ENCODE measurements at regions not wholly inside any gene's neighbourhood (a gene's known extent, or its start where the extent isn't known, plus 50 kb on each side); places are given as distances from the start of the nearest gene placed in this dataset.

DNA sequence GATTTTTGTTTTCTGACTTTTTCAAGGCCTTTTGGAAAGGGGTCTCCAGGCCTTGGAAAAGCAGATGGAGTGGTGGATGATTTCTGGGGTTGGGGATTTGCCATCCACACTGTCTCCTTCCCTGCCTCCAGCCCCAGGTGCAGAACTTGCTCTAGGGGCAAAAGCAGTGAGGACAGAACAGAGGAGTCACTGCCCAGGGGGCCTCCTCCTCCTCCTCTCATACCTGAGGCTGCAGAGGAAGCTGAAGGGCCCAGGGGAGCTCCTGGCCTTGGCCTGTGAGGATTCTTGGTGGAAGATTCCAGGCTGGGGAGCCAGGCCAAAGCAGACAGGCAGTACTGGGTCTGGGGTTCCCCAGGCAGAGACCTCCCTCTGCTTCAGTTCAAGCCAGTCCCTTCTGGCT is 52.3 kb upstream of the URI1 start:
- no peaks in the 10 kb centered on the region for H3K36me3 ChIP-seq (ENCODE audit: control insufficient read depth in 2 of 2, insufficient read depth in 2 of 2, low read length in 1 of 2)
- ChIA-PET CTCF (interaction anchor here (0.6 kb wide), 1 partner anchor 14 kb away, joined by 3 read pairs; no protein-coding TSS in a partner anchor), POLR2A (no interaction called here), RAD21 (ENCODE audit: unreplicated experiment) (no interaction called here), SMC1A (ENCODE audit: uncharacterized antibody, unreplicated experiment) (no interaction called here)
- TF ChIP-seq, protein P1, sequence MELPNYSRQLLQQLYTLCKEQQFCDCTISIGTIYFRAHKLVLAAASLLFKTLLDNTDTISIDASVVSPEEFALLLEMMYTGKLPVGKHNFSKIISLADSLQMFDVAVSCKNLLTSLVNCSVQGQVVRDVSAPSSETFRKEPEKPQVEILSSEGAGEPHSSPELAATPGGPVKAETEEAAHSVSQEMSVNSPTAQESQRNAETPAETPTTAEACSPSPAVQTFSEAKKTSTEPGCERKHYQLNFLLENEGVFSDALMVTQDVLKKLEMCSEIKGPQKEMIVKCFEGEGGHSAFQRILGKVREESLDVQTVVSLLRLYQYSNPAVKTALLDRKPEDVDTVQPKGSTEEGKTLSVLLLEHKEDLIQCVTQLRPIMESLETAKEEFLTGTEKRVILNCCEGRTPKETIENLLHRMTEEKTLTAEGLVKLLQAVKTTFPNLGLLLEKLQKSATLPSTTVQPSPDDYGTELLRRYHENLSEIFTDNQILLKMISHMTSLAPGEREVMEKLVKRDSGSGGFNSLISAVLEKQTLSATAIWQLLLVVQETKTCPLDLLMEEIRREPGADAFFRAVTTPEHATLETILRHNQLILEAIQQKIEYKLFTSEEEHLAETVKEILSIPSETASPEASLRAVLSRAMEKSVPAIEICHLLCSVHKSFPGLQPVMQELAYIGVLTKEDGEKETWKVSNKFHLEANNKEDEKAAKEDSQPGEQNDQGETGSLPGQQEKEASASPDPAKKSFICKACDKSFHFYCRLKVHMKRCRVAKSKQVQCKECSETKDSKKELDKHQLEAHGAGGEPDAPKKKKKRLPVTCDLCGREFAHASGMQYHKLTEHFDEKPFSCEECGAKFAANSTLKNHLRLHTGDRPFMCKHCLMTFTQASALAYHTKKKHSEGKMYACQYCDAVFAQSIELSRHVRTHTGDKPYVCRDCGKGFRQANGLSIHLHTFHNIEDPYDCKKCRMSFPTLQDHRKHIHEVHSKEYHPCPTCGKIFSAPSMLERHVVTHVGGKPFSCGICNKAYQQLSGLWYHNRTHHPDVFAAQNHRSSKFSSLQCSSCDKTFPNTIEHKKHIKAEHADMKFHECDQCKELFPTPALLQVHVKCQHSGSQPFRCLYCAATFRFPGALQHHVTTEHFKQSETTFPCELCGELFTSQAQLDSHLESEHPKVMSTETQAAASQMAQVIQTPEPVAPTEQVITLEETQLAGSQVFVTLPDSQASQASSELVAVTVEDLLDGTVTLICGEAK (IDR thresholded peaks at IDR 0.05; ENCODE audit: borderline replicate concordance) = no peak
- no peak for TF ChIP-seq WRNIP1 (IDR thresholded peaks at IDR 0.05; ENCODE audit: borderline replicate concordance, low read depth, low read length)
- no peak for TF ChIP-seq CBFB (IDR thresholded peaks at IDR 0.05; ENCODE audit: low read depth)
- TF ChIP-seq NFIC (IDR thresholded peaks at IDR 0.05; ENCODE audit: low read depth, low read length) = no peak
- TF ChIP-seq, protein P2, sequence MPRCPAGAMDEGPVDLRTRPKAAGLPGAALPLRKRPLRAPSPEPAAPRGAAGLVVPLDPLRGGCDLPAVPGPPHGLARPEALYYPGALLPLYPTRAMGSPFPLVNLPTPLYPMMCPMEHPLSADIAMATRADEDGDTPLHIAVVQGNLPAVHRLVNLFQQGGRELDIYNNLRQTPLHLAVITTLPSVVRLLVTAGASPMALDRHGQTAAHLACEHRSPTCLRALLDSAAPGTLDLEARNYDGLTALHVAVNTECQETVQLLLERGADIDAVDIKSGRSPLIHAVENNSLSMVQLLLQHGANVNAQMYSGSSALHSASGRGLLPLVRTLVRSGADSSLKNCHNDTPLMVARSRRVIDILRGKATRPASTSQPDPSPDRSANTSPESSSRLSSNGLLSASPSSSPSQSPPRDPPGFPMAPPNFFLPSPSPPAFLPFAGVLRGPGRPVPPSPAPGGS (IDR thresholded peaks at IDR 0.05; ENCODE audit: borderline replicate concordance, insufficient read depth, low read depth, low read length, poor library complexity, severe bottlenecking) = no peak
- TF ChIP-seq, protein P3, sequence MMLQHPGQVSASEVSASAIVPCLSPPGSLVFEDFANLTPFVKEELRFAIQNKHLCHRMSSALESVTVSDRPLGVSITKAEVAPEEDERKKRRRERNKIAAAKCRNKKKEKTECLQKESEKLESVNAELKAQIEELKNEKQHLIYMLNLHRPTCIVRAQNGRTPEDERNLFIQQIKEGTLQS (IDR thresholded peaks at IDR 0.05; ENCODE audit: borderline replicate concordance, extremely low read depth, low read depth, low read length) = no peak
- no peak for TF ChIP-seq PAX8 (IDR thresholded peaks at IDR 0.05)
- no peak for ATAC-seq
- H3K9me3 ChIP-seq (replicated peaks; ENCODE audit: control insufficient read depth, insufficient read depth, low read length) = no peaks in the 10 kb centered on the region
- no peak for FAIRE-seq
- H3K27ac ChIP-seq (ENCODE audit: control insufficient read depth, insufficient read depth) = no peak overlapping the region
- no peak overlapping the region for H2AFZ ChIP-seq (ENCODE audit: control insufficient read depth, low read depth, low read length)
- in situ Hi-C loops (cut with MboI) = loop anchor here (10.0 kb wide), 1 partner anchor 765 kb away; no protein-coding TSS in a partner anchor
- no peak overlapping the region for H3K4me3 ChIP-seq
- H3K27me3 ChIP-seq (replicated peaks in 1 of 2; ENCODE audit: control insufficient read depth in 2 of 2, insufficient read depth in 2 of 2, low read length in 1 of 2) = no peaks in the 10 kb centered on the region
- no peaks in the 10 kb centered on the region for H4K20me1 ChIP-seq (ENCODE audit: control insufficient read depth, insufficient read depth)
- intact Hi-C loops (cut with micrococcal nuclease; ENCODE audit: unreplicated experiment) = no loop called here
- H3K79me2 ChIP-seq (ENCODE audit: control insufficient read depth, insufficient read depth, low read length) = no peaks in the 10 kb centered on the region
- no peak overlapping the region for H3K9ac ChIP-seq (ENCODE audit: control insufficient read depth, insufficient read depth, low read length)
- no peak overlapping the region for H3K4me2 ChIP-seq (ENCODE audit: control insufficient read depth, insufficient read depth)
- H3K4me1 ChIP-seq (ENCODE audit: control insufficient read depth, insufficient read depth, low read length) = peaks cover 3% of the 10 kb centered on the region; the same call in 1 of the 2 replicates
- no TSS peak for BruUV-seq (replicated peaks)
- no peak for DNase-seq (ENCODE audit: low read depth, low spot score)

Measured in GM12878 (cell line).